Endothelial cell of umbilical vein (primary cell): ENCODE measurements at regions not wholly inside any gene's neighbourhood (a gene's known extent, or its start where the extent isn't known, plus 50 kb on each side); places are given as distances from the start of the nearest gene placed in this dataset.

Experiments used
- BruUV-seq: library from RNA; stranded (reverse); fragments of 400-500 nt; replicated peaks from 2 replicates; lab custom pipeline; 2021; lab: Mats Ljungman, UMichigan
- CTCF ChIA-PET: fragments of 300-600, 350-600 bp; sonication (Branson Sonifier 250); formaldehyde crosslinking; loops from one replicate; lab custom pipeline; 2021; ENCODE audit warnings: antibody characterized with exemption, inconsistent platforms; lab: Charles Lee
- POLR2A ChIA-PET: fragments of 300-600, 350-600 bp; sonication (Branson Sonifier 250); formaldehyde crosslinking; loops from one replicate; lab custom pipeline; 2021; ENCODE audit warnings: antibody characterized with exemption, inconsistent platforms; lab: Charles Lee
- DNase-seq: peaks from one replicate; pipeline ENCODE4 v3.0.0-alpha.2; 2011; ENCODE audit warnings: low read depth, low spot score
- FAIRE-seq: peaks from 2 replicates; lab custom pipeline; 2011; peaks lifted over from hg19 to GRCh38; lab: Jason Lieb, UNC
- H2AFZ ChIP-seq: 2 replicates; pipeline ENCODE4 v1.6.0; 2012; ENCODE audit warnings: low read depth, low read length, control low read depth, inconsistent platforms
- H3K27ac ChIP-seq: 2 replicates; pipeline ENCODE4 v1.5.1; 2011; ENCODE audit warnings: low read depth, mild to moderate bottlenecking, control low read depth, low read length, moderate library complexity; ENCODE audit not compliant: insufficient read depth
- H3K27me3 ChIP-seq, 2 experiments: 2 replicates each; pipeline versions ENCODE4 v1.6.0 to v1.6.1; 2011; ENCODE audit warnings: low read length in 2 of 2, mixed read lengths in 1 of 2; ENCODE audit not compliant: control insufficient read depth in 2 of 2, insufficient read depth in 2 of 2
- H3K36me3 ChIP-seq, 2 experiments: 2 replicates in 1 of 2; 3 replicates in 1 of 2; pipeline ENCODE4 v1.5.1; 2011; ENCODE audit warnings: low read length in 2 of 2, mild to moderate bottlenecking in 1 of 2, moderate library complexity in 1 of 2; ENCODE audit not compliant: control insufficient read depth in 2 of 2, insufficient read depth in 2 of 2; ENCODE audit errors: extremely low read depth in 1 of 2
- H3K4me1 ChIP-seq: 3 replicates; pipeline ENCODE4 v1.5.1; 2011; ENCODE audit warnings: mild to moderate bottlenecking, low read length; ENCODE audit not compliant: control insufficient read depth, insufficient read depth; ENCODE audit errors: extremely low read depth
- H3K4me2 ChIP-seq: 2 replicates; pipeline ENCODE4 v1.6.1; 2011; ENCODE audit warnings: low read length, control low read depth, mixed read lengths; ENCODE audit not compliant: insufficient read depth
- H3K4me3 ChIP-seq, 3 experiments: fragments of 200-600 bp in 1 of 3; sonication (generic), shearing (Covaris generic) in 1 of 3; replicated peaks in 1 of 3; 2 replicates each; pipeline ENCODE4 v1.5.1; 2011 to 2016; ENCODE audit warnings: control low read depth in 3 of 3, low read length in 3 of 3, mild to moderate bottlenecking in 2 of 3, inconsistent platforms in 1 of 3, low read depth in 1 of 3, moderate library complexity in 1 of 3; ENCODE audit not compliant: insufficient read depth in 1 of 3
- H3K79me2 ChIP-seq: 2 replicates; pipeline ENCODE4 v1.6.0; 2012; ENCODE audit warnings: low read length, inconsistent platforms; ENCODE audit not compliant: control insufficient read depth, insufficient read depth
- H3K9ac ChIP-seq: replicated peaks from 2 replicates; pipeline ENCODE3; 2011; ENCODE audit warnings: low read length, control low read depth; ENCODE audit not compliant: insufficient read depth; ENCODE audit errors: extremely low read depth
- H3K9me1 ChIP-seq: replicated peaks from 3 replicates; pipeline ENCODE4 v1.6.0; 2011; ENCODE audit warnings: mild to moderate bottlenecking, low read length; ENCODE audit not compliant: control insufficient read depth, insufficient read depth; ENCODE audit errors: extremely low read depth
- H3K9me3 ChIP-seq: replicated peaks from 2 replicates; pipeline ENCODE4 v1.5.1; 2012; ENCODE audit warnings: low read length, inconsistent platforms; ENCODE audit not compliant: control insufficient read depth, insufficient read depth
- H4K20me1 ChIP-seq: replicated peaks from 2 replicates; pipeline ENCODE3; 2011; ENCODE audit warnings: mild to moderate bottlenecking, low read length; ENCODE audit not compliant: control insufficient read depth, insufficient read depth; ENCODE audit errors: extremely low read depth
- CTCF ChIP-seq, 2 donors: IDR thresholded peaks; 1 replicate in 1 of 2; 2 replicates in 1 of 2; pipeline ENCODE4 v1.5.1; 2011; ENCODE audit warnings: low read length in 2 of 2, mild to moderate bottlenecking in 2 of 2, moderate library complexity in 2 of 2, control low read depth in 1 of 2, inconsistent platforms in 1 of 2, low read depth in 1 of 2; ENCODE audit not compliant: insufficient read depth in 1 of 2; ENCODE audit errors: extremely low read depth in 1 of 2
- EZH2 ChIP-seq: IDR thresholded peaks from 2 replicates; pipeline ENCODE4 v1.6.1; 2012; ENCODE audit warnings: borderline replicate concordance, low read depth, mild to moderate bottlenecking, moderate library complexity, low read length, inconsistent platforms; ENCODE audit not compliant: severe bottlenecking
- FOS ChIP-seq: IDR thresholded peaks from 2 replicates; pipeline ENCODE4 v1.6.1; 2011; ENCODE audit warnings: mild to moderate bottlenecking, low read length, moderate library complexity, borderline replicate concordance; ENCODE audit not compliant: insufficient read depth
- GATA2 ChIP-seq: IDR thresholded peaks from 2 replicates; pipeline ENCODE4 v1.7.0; 2011; ENCODE audit warnings: low read depth, mild to moderate bottlenecking, moderate library complexity, mixed read lengths, low read length; ENCODE audit not compliant: insufficient read length, insufficient read depth
- JUN ChIP-seq: IDR thresholded peaks from 2 replicates; pipeline ENCODE4 v1.6.1; 2011; ENCODE audit warnings: borderline replicate concordance, low read depth; ENCODE audit not compliant: insufficient read length, insufficient read depth
- MAX ChIP-seq: IDR thresholded peaks from 2 replicates; pipeline ENCODE4 v1.6.1; 2011; ENCODE audit not compliant: insufficient read depth, insufficient read length
- MYC ChIP-seq: IDR thresholded peaks from one replicate; pipeline ENCODE4 v1.6.1; 2011; ENCODE audit warnings: mild to moderate bottlenecking, low read depth, low read length
- POLR2A ChIP-seq: IDR thresholded peaks from 2 replicates; pipeline ENCODE4 v1.6.1; 2012; ENCODE audit warnings: low read depth, mild to moderate bottlenecking, control low read depth, low read length
- POLR2AphosphoS5 ChIP-seq: IDR thresholded peaks from 2 replicates; pipeline ENCODE4 v1.6.1; 2012; ENCODE audit warnings: low read depth, mild to moderate bottlenecking, control low read depth, low read length, moderate library complexity; ENCODE audit not compliant: insufficient read depth
- dilution Hi-C: fragments of 300-500 bp; cut with MboI; formaldehyde crosslinking; loops from one replicate; pipeline ENCODE4 v1.15.0; 2019; ENCODE audit warnings: low sequenced_read_pairs; ENCODE audit not compliant: extremely low pct_ligation_motif_present
- intact Hi-C: fragments of 100-400 bp; cut with micrococcal nuclease; formaldehyde crosslinking; loops from one replicate; pipeline ENCODE4 v1.10.0; 2022

GRCh38 chr2:5385596-5385995 is 306.6 kb upstream of the SOX11 start:
- BruUV-seq: no TSS peak
- CTCF ChIA-PET: no interaction called here
- peaks cover 2% of the 10 kb centered on the region for H3K9me3 ChIP-seq

DNA sequence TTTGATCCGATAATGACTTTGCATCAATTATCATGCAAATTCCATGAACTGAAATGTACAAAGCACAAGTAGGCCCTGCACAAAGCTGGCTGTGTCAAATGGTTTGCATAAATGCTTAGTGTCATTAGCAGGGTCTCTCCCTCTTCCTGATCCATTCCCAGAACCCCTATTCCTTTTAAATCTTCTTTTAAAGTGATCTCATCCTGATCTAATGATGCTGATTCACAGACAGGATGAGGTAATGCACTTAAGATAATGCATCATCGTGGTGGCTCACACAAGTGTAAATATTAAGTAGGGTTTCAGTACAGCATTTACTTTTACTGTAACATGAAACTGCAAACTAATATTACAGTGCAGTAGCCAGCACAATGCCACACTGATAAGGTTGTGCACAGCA is 304.8 kb upstream of the SOX11 start:
- intact Hi-C loops (no loop called here), dilution Hi-C loops (no loop called here)
- ChIA-PET CTCF (no interaction called here), POLR2A (no interaction called here)
- Histone ChIP-seq H4K20me1 (no peaks in the 10 kb centered on the region), H3K27me3 (no peaks in the 10 kb centered on the region), H3K9me3 (peaks cover 4% of the 10 kb centered on the region), H3K4me1 (no peaks in the 10 kb centered on the region), H3K36me3 (no peaks in the 10 kb centered on the region), H3K9me1 (no peaks in the 10 kb centered on the region), H2AFZ (no peak overlapping the region), H3K27ac (no peak overlapping the region), H3K9ac (no peak overlapping the region), H3K4me3 (no peak overlapping the region), H3K79me2 (no peaks in the 10 kb centered on the region), H3K4me2 (no peak overlapping the region)
- BruUV-seq: no TSS peak
- TF ChIP-seq POLR2A (no peak), JUN (no peak), MAX (no peak), FOS (no peak), MYC (no peak), GATA2 (no peak), CTCF (IDR thresholded peaks at IDR 0.05; ENCODE audit: extremely low read depth in 1 of 2, insufficient read depth in 1 of 2, low read depth in 1 of 2, low read length in 2 of 2) (no peak), POLR2AphosphoS5 (no peak), EZH2 (no peak)
- DNase-seq (no peak), FAIRE-seq (no peak)

More at GRCh38 chr2:5385596-5385995, 306.6 kb upstream of the SOX11 start:
- POLR2A ChIA-PET: no interaction called here
- TF ChIP-seq EZH2: no peak
- Histone ChIP-seq H3K4me1 (no peaks in the 10 kb centered on the region), H2AFZ (no peak overlapping the region), H3K79me2 (no peaks in the 10 kb centered on the region), H3K9me1 (no peaks in the 10 kb centered on the region), H3K4me3 (no peak overlapping the region), H3K27ac (no peak overlapping the region), H3K9ac (no peak overlapping the region), H4K20me1 (no peaks in the 10 kb centered on the region), H3K36me3 (no peaks in the 10 kb centered on the region), H3K27me3 (no peaks in the 10 kb centered on the region), H3K4me2 (no peak overlapping the region)
- intact Hi-C loops (no loop called here), dilution Hi-C loops (no loop called here)
- DNase-seq: no peak
- no peak for FAIRE-seq
